Coronary artery (tissue), 2 donors: ENCODE measurements at regions not wholly inside any gene's neighbourhood (a gene's known extent, or its start where the extent isn't known, plus 50 kb on each side); places are given as distances from the start of the nearest gene placed in this dataset.

Experiments
- DNase-seq: peaks from one replicate; pipeline ENCODE4 v3.0.0-alpha.2; 2017; ENCODE audit warnings: low spot score
- H3K27ac ChIP-seq, 2 donors: fragments of 200-600 bp; sonication (generic); one replicate each; pipeline ENCODE4 v1.5.1; 2016 to 2019
- H3K4me3 ChIP-seq: fragments of 200-600 bp; sonication (generic); 2 replicates; pipeline ENCODE4 v1.5.1; 2016; ENCODE audit warnings: mild to moderate bottlenecking, moderate library complexity
- TF ChIP-seq, protein P1 (sequence below): fragments of 200-600 bp; sonication (generic); IDR thresholded peaks from one replicate; pipeline ENCODE4 v1.5.1; 2019; ENCODE audit warnings: antibody characterized with exemption

DNA sequence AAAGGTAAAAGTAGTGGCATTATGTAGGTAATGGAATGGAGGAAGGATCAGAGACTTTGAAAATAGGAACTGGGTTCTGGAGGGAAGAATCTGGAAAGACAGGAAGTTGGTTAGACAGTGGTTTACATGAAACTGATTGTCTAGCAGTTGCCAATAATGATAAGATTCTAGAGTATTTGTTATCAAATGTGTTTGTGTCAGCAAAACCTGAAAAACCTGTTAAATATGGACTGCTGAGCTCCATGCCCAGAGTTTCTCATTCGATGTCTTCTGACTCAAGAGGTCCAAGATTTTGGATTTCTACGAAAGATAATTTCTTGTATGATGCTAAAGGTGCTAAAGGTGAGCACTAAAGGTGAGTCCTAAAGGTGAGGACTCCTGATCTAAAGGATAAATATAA, 515.0 kb upstream of the TUSC1 start:
- H3K4me3 ChIP-seq, result no peak overlapping the region

DNA sequence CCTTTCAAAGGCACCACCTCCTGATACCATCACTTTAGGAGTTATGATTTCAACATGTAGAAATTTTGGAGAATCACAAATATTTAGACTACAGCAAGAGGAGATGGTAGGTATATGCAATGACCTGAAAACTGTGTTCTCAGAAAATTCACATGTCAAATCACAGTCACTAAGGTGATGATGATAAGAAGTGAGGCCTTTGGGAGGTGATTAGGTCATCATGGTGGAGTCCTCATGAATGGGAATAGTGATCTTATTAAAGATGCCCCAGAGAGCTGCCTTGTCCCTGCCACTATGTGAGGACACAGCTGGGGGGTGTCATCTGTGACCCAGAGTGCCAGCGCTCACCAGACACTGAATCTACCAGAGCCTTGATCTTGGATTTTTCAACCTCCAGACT, 513.5 kb upstream of the TUSC1 start:
- Histone ChIP-seq H3K27ac (no peak overlapping the region), H3K4me3 (no peak overlapping the region)
- DNase-seq, result no peak
- TF ChIP-seq, protein P1, sequence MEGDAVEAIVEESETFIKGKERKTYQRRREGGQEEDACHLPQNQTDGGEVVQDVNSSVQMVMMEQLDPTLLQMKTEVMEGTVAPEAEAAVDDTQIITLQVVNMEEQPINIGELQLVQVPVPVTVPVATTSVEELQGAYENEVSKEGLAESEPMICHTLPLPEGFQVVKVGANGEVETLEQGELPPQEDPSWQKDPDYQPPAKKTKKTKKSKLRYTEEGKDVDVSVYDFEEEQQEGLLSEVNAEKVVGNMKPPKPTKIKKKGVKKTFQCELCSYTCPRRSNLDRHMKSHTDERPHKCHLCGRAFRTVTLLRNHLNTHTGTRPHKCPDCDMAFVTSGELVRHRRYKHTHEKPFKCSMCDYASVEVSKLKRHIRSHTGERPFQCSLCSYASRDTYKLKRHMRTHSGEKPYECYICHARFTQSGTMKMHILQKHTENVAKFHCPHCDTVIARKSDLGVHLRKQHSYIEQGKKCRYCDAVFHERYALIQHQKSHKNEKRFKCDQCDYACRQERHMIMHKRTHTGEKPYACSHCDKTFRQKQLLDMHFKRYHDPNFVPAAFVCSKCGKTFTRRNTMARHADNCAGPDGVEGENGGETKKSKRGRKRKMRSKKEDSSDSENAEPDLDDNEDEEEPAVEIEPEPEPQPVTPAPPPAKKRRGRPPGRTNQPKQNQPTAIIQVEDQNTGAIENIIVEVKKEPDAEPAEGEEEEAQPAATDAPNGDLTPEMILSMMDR, result no peak

More for the DNA sequence above, 515.0 kb upstream of the TUSC1 start:
- DNase-seq, result no peak
- H3K27ac ChIP-seq, result no peak overlapping the region
- TF ChIP-seq, protein P1, result no peak

DNA sequence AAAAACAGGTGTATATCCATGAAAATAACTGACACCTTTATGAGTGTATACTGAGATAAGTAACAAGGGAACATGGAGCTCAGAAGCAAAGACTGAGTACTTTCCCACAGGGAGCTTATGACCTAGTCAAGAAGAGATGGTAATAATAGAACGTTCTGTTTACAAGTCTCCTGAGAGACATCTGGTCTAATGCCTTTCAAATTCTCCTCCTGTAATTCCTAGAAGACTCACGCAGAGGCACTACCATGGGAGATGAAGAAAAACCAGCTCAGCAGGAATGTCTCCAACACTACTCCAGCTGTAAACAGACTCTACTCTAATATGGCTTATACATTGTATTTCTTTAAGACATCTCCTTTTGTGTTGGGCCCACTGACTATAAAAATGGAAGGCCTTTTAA, 503.6 kb upstream of the TUSC1 start:
- H3K4me3 ChIP-seq, result no peak overlapping the region
- DNase-seq, result no peak
- H3K27ac ChIP-seq, result no peak overlapping the region
- TF ChIP-seq, protein P1, result no peak

DNA sequence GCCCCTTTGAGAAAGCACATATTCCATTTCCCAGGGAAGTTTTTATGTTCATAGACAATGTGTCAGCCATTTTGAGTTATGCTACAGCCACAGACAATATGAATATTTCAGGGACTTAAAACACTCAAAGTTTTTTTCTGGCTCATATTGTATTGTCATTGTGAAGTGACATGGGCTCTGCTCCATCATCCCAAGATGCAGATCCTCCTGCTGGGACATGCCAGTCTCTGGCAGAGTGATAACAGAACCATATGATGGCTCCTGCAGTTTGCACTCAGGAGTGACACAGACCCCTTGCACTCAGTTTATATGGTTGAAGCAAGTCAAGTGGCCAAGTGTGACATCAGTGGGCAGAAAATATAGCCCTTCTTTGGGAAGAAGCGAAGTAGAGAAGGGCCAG, 498.4 kb upstream of the TUSC1 start:
- TF ChIP-seq, protein P1, result no peak
- no peak overlapping the region for H3K4me3 ChIP-seq
- DNase-seq, result no peak
- H3K27ac ChIP-seq, result no peak overlapping the region

DNA sequence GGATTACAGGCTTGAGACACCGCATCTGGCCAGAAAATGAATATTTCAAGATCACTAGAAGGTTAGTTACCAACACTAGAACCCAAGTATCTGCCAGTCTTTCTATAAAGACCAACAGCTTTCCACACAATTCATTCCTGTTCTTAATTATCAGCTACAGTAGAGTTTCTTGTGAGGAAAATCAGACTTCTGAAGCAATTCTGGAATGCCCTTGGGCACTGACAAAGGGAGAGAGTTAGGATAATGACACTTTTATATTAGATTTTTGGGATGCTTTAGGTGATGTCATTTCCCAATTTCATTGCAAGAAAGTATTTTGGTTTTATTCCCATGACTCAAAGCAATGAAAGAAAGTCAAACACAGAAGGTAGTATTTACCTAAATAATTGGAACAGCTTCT, 497.0 kb upstream of the TUSC1 start:
- Histone ChIP-seq H3K4me3 (no peak overlapping the region), H3K27ac (no peak overlapping the region)
- DNase-seq, result no peak
- TF ChIP-seq, protein P1, result no peak

DNA sequence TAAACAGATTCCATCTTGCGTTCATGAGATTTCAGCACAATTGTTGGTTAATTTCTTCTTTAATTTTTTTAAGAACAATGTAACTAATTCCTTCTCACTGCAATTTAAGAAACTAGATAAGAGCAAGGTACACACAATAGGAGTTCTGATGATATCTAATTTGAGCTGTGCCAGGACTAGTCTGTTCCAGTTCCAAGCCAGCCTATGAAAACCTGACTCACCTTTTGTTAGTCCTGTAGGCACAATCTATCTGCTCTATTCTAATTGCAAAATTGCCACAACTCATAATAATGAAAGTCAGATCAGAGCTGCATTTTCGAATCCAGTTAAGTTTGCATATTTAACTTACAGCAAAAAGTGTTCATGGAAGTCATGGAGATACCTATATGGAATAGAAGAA, 494.1 kb upstream of the TUSC1 start:
- DNase-seq, result no peak
- TF ChIP-seq, protein P1, result no peak
- H3K27ac ChIP-seq, result no peak overlapping the region

DNA sequence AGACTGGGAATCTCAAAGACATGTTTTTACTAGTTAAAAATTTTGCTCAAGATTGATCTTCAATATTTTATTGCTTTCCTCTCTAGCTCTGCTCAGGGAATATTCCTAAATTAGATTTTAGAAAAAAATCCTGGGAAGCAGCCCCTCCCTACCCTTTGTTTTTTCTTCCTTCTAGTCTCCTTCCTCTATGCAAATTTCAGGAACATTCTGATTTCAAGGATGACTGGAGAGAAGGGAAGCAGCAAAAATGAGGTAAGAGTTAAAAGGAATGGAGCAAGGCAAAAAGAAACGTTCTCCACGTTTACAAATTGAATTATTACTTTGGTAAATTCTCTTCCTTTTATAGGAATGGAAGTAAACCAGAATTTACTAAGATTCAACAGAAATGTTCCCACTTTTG, 493.4 kb upstream of the TUSC1 start:
- no peak for DNase-seq
- Histone ChIP-seq H3K27ac (no peak overlapping the region), H3K4me3 (no peak overlapping the region)
- TF ChIP-seq, protein P1, result no peak

More for the DNA sequence above, 494.1 kb upstream of the TUSC1 start:
- H3K4me3 ChIP-seq, result no peak overlapping the region
